HG03135 (cell line): ENCODE measurements at regions not wholly inside any gene's neighbourhood (a gene's known extent, or its start where the extent isn't known, plus 50 kb on each side); places are given as distances from the start of the nearest gene placed in this dataset.
"Not testable (repeated sequence)": the region's sequence is repeated elsewhere in the genome, so short reads cannot be mapped to it uniquely, and the experiment has no call there.

Experiments used
- ATAC-seq: cut with Tn5 transposase; IDR thresholded peaks from one replicate; pipeline ENCODE4 v1.9.1; 2021; ENCODE audit warnings: mild to moderate bottlenecking, moderate library complexity; ENCODE audit not compliant: unreplicated experiment

GRCh38 chr12:124126950-124127655 is 154.1 kb downstream of the ZNF664 start:
- ATAC-seq = no peak

- ATAC-seq = no peak
Measured at GRCh38 chr12:124129132-124129531, 156.1 kb downstream of the ZNF664 start.

GRCh38 chr12:124130691-124131591 is 157.9 kb downstream of the ZNF664 start:
- no peak for ATAC-seq

GRCh38 chr12:124131659-124132058 is 158.6 kb downstream of the ZNF664 start:
- no peak for ATAC-seq

- no peak for ATAC-seq
Measured at GRCh38 chr12:124132530-124132929, 159.5 kb downstream of the ZNF664 start.

GRCh38 chr12:124136796-124137195 is 158.1 kb upstream of the RFLNA start:
- ATAC-seq = no peak

GRCh38 chr12:124140944-124141486 is 153.9 kb upstream of the RFLNA start:
- no peak for ATAC-seq

- ATAC-seq = not testable (repeated sequence)
Measured at GRCh38 chr12:124141611-124142010, 153.3 kb upstream of the RFLNA start.

GRCh38 chr12:124142395-124143035 is 152.4 kb upstream of the RFLNA start:
- no peak for ATAC-seq

GRCh38 chr12:124143726-124144125 is 151.2 kb upstream of the RFLNA start:
- no peak for ATAC-seq

- ATAC-seq = no peak
Measured at GRCh38 chr12:124144531-124145194, 150.2 kb upstream of the RFLNA start.

GRCh38 chr12:124147027-124147426 is 147.9 kb upstream of the RFLNA start:
- no peak for ATAC-seq

- peak; percentile 66 for ATAC-seq
Measured at GRCh38 chr12:124147575-124147974, 147.3 kb upstream of the RFLNA start.

GRCh38 chr12:124148481-124149273 is 146.2 kb upstream of the RFLNA start:
- no peak for ATAC-seq

GRCh38 chr12:124149287-124149686 is 145.6 kb upstream of the RFLNA start:
- ATAC-seq = no peak

GRCh38 chr12:124150168-124150567 is 144.7 kb upstream of the RFLNA start:
- ATAC-seq = no peak

- ATAC-seq = no peak
Measured at GRCh38 chr12:124151583-124151982, 143.3 kb upstream of the RFLNA start.

- no peak for ATAC-seq
Measured at GRCh38 chr12:124152731-124153130, 142.2 kb upstream of the RFLNA start.

GRCh38 chr12:124153392-124153791 is 141.5 kb upstream of the RFLNA start:
- ATAC-seq = no peak

- no peak for ATAC-seq
Measured at GRCh38 chr12:124157406-124157805, 137.5 kb upstream of the RFLNA start.
